ENCODE measurements at regions not wholly inside any gene's neighbourhood (a gene's known extent, or its start where the extent isn't known, plus 50 kb on each side); places are given as distances from the start of the nearest gene placed in this dataset.

- Histone ChIP-seq H3K9ac (ENCODE audit: insufficient read depth in 1 of 2, low read length in 2 of 2) (no peak overlapping the region), H3K27me3 (ENCODE audit: control insufficient read depth in 3 of 3, insufficient read depth in 3 of 3, low read length in 2 of 3) (no peaks in the 10 kb centered on the region), H3K36me3 (ENCODE audit: control insufficient read depth in 4 of 4, insufficient read depth in 4 of 4, low read length in 4 of 4) (no peaks in the 10 kb centered on the region), H3K27ac (ENCODE audit: low read depth in 1 of 2, low read length in 1 of 2) (no peak overlapping the region), H3K4me1 (ENCODE audit: control insufficient read depth in 5 of 5, insufficient read depth in 5 of 5, low read length in 5 of 5) (peaks cover 0 to 2% (median 0%) of the 10 kb centered on the region in 5 donors), H3K9me3 (ENCODE audit: control insufficient read depth in 4 of 4, insufficient read depth in 3 of 4, low read length in 3 of 4) (peaks cover 0 to 1% (median 0%) of the 10 kb centered on the region in 4 donors), H3K4me3 (no peak overlapping the region)
- DNase-seq = no peak
- TF ChIP-seq CTCF (IDR thresholded peaks at IDR 0.05; ENCODE audit: control extremely low read depth, extremely low read depth) = no peak
- WGBS, 2 donors = 84 to 100% methylated on average over 2 of the region's 2 CpGs
- no peak for ATAC-seq (ENCODE audit: insufficient read depth, low FRiP score)
These were observed 313.9 kb downstream of the PCNX1 start for GRCh38 chr14:71221119-71221518.

- Histone ChIP-seq H3K36me3 (ENCODE audit: control insufficient read depth in 4 of 4, insufficient read depth in 4 of 4, low read length in 4 of 4) (no peaks in the 10 kb centered on the region), H3K27ac (ENCODE audit: low read depth in 1 of 2, low read length in 1 of 2) (no peak overlapping the region), H3K9ac (ENCODE audit: insufficient read depth in 1 of 2, low read length in 2 of 2) (no peak overlapping the region), H3K4me1 (ENCODE audit: control insufficient read depth in 5 of 5, insufficient read depth in 5 of 5, low read length in 5 of 5) (no peaks in the 10 kb centered on the region), H3K9me3 (ENCODE audit: control insufficient read depth in 4 of 4, insufficient read depth in 3 of 4, low read length in 3 of 4) (peaks cover 0 to 1% (median 0%) of the 10 kb centered on the region in 4 donors), H3K27me3 (ENCODE audit: control insufficient read depth in 3 of 3, insufficient read depth in 3 of 3, low read length in 2 of 3) (no peaks in the 10 kb centered on the region), H3K4me3 (no peak overlapping the region)
- ATAC-seq (ENCODE audit: insufficient read depth, low FRiP score) = no peak
- WGBS, 2 donors = 61 to 64% methylated on average over 2 of the region's 2 CpGs
- no peak for TF ChIP-seq CTCF (IDR thresholded peaks at IDR 0.05; ENCODE audit: control extremely low read depth, extremely low read depth)
- DNase-seq = peak in 1 of 3 donors; percentile 33
These were observed 317.9 kb downstream of the PCNX1 start for GRCh38 chr14:71225113-71225512.

- WGBS, 2 donors = 62 to 81% methylated on average over 2 of the region's 2 CpGs
- H3K36me3 ChIP-seq (ENCODE audit: control insufficient read depth in 4 of 4, insufficient read depth in 4 of 4, low read length in 4 of 4) = no peaks in the 10 kb centered on the region
- TF ChIP-seq CTCF (IDR thresholded peaks at IDR 0.05; ENCODE audit: control extremely low read depth, extremely low read depth) = no peak
- no peak overlapping the region for H3K9ac ChIP-seq (ENCODE audit: insufficient read depth in 1 of 2, low read length in 2 of 2)
- ATAC-seq (ENCODE audit: insufficient read depth, low FRiP score) (no peak), DNase-seq (peak in 1 of 3 donors; percentile 19)
- H3K27ac ChIP-seq (ENCODE audit: low read depth in 1 of 2, low read length in 1 of 2) = no peak overlapping the region
- H3K4me3 ChIP-seq = no peak overlapping the region
- H3K27me3 ChIP-seq (ENCODE audit: control insufficient read depth in 3 of 3, insufficient read depth in 3 of 3, low read length in 2 of 3) = no peaks in the 10 kb centered on the region
- peaks cover 0 to 1% (median 0%) of the 10 kb centered on the region in 4 donors for H3K9me3 ChIP-seq (ENCODE audit: control insufficient read depth in 4 of 4, insufficient read depth in 3 of 4, low read length in 3 of 4)
- H3K4me1 ChIP-seq (ENCODE audit: control insufficient read depth in 5 of 5, insufficient read depth in 5 of 5, low read length in 5 of 5) = no peaks in the 10 kb centered on the region
These were observed 321.5 kb downstream of the PCNX1 start for GRCh38 chr14:71228711-71229110.

GRCh38 chr14:71229875-71230274 is 322.6 kb downstream of the PCNX1 start:
- no peak for DNase-seq
- H3K9ac ChIP-seq (ENCODE audit: insufficient read depth in 1 of 2, low read length in 2 of 2) = no peak overlapping the region
- H3K9me3 ChIP-seq (ENCODE audit: control insufficient read depth in 4 of 4, insufficient read depth in 3 of 4, low read length in 3 of 4) = peaks cover 0 to 1% (median 0%) of the 10 kb centered on the region in 4 donors
- no peak for ATAC-seq (ENCODE audit: insufficient read depth, low FRiP score)
- no peaks in the 10 kb centered on the region for H3K36me3 ChIP-seq (ENCODE audit: control insufficient read depth in 4 of 4, insufficient read depth in 4 of 4, low read length in 4 of 4)
- no peak overlapping the region for H3K27ac ChIP-seq (ENCODE audit: low read depth in 1 of 2, low read length in 1 of 2)
- WGBS, 2 donors = 92 to 94% methylated on average over 7 of the region's 7 CpGs
- no peaks in the 10 kb centered on the region for H3K27me3 ChIP-seq (ENCODE audit: control insufficient read depth in 3 of 3, insufficient read depth in 3 of 3, low read length in 2 of 3)
- H3K4me3 ChIP-seq = no peak overlapping the region
- H3K4me1 ChIP-seq (ENCODE audit: control insufficient read depth in 5 of 5, insufficient read depth in 5 of 5, low read length in 5 of 5) = no peaks in the 10 kb centered on the region
- no peak for TF ChIP-seq CTCF (IDR thresholded peaks at IDR 0.05; ENCODE audit: control extremely low read depth, extremely low read depth)

Data from lung (tissue), 11 donors.